ENCODE measurements at regions not wholly inside any gene's neighbourhood (a gene's known extent, or its start where the extent isn't known, plus 50 kb on each side); places are given as distances from the start of the nearest gene placed in this dataset.

DNA sequence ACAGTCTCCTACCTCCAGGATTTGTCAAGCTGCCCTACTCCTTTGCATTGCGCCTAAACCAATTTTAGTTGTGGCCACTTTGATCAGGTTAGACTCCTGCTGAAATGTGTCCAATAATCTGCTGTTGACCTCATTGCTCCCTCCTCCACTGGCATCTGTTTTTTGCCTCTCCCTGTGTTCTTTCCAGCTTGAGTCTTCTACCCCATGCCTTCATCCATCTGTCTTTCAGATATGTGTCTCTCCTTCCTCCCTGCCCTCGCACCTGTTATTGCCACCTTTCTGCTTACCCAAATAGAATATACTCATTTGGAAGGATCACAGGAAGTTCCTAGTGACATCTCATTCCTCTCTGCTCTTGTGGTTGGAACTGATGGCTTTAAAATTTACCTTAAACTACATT lies 366.6 kb upstream of the CLNK start:
- DNase-seq (ENCODE audit: low spot score), result no peak

DNA sequence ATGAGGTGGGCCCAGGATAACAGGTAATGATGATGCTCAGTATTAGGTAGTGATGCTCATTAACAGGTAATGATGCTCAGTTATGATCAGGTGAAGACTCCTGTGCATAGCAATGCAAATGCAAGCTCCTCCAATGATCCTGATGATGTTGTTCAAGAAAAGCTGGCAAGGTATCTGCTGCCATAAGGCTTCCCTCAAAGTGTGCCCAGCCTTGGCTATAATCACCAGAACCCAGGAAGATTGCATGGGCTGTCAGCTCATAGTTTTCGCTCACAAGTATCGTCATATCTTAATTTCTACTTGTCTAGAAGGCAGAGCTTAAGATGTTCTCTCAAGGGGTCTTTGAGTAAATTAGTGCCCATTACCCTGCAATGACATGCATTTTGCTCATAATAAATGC lies 366.2 kb upstream of the CLNK start:
- no peak for DNase-seq (ENCODE audit: low spot score)

DNA sequence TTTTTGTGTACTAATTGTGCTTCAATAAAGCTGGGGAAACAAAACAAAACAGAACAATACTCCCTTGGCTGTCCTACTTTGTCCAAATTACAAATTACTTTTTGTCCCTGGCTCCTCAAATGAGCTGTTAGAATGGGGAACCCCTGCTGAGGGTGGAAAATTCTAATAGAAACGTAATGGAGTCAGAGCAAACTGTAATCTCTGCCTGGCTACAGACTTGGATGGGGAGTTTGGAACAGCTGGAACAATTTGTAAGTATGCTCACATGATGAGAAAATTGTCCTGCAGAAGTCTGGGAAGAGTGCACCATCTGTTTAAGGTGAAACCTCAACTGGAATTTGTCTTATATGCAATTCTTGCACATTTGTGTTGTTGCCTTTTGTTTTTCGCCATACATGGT lies 364.4 kb upstream of the CLNK start:
- DNase-seq (ENCODE audit: low spot score), result no peak

DNA sequence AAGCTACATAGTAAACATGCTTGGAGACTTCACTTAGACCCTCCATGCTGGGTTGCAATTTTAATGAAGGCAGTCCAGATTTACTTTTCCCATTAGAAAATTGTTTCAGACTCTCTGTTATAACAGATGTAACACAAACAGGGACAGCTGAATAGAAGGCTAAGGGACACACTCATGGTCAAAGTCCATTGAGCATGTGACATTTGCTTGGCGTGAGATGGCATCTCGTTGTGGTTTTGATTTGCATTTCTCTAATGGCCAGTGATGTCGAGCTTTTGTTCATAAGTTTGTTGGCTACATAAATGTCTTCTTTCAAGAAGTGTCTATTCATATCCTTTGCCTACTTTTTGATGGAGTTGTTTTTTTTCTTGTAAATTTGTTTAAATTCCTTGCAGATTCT lies 358.2 kb upstream of the CLNK start:
- peak; percentile 3 for DNase-seq (ENCODE audit: low spot score)

DNA sequence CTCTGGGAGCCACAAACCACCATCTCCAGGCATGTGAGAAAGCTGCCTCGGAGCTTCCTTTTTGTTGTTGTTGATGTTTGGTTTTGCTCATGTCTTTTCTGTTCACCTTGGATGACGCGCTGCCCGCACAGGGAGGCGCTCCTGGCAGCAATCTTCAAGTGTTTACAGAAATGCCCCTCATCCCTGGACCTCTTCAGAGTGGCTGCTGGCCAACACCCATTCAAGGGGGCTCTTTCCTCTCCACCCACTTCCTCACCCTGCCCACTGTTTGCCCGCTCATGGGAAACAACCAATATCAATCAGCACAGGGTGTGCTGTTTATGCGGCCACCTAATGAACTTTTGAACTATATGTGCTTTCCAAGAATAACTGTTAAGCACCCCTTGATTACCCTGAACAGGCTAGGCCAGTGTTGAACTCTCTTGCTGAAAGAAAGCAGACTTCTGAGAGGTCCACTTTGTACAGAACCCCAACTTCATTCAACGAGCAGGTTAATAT lies 355.1 kb upstream of the CLNK start:
- no peak for DNase-seq (ENCODE audit: low spot score)

DNA sequence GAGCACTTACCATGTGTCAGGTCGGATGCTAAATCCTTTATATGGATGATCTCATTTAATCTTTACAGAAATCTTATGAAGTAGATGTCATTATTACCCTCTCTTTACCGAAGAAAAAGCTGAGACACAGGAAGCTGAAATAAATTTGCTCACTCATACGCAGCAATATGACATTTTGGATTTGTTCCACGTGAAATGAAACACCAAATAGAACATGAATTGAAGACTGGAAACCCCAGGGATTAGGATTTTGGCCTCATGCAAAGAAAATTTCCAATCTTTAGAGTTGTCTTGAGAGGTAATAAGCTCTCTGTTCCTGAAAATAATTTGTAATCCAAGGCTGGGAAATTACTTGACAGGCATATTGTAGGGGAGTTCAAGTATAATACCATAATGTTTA lies 354.4 kb upstream of the CLNK start:
- DNase-seq (ENCODE audit: low spot score), result no peak

DNA sequence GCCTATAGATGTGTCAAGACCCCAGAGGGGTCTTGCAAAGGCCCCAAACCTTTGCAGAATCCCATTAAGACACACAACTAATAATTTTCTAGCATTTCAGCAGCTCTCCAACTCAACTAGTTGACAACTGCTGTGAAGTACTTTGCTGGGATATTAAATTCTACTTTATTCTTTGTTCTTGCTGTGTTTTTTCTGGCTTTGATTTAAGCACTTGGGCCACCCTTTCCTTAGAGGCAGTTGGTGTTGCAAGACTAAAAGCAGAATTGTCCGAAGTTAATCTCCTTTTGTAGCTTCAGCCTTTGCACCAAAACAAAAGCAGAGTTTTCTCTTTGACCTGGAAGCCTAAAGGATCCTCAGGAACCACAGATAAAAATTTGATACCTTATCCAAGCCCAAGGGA lies 353.1 kb upstream of the CLNK start:
- no peak for DNase-seq (ENCODE audit: low spot score)

DNA sequence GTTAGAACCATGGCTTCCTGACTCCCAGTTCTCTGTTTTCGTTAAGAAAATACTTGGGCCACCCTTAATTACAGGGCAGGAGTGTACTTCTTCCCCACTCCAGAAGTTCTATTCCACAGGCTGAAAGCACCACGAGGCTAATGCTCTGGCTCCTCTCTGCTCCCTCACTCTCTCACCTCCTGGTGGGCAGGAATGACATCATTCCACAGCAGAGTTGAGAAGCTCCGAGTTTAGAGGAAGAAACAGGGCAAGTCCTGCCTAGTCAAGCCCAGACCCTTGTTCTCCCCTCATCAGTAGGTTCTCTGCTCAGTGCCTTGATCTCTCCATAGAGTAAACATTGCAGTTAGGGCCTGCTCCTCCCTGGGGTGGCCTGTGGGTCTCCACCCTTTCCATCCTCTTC lies 343.8 kb upstream of the CLNK start:
- DNase-seq (ENCODE audit: low spot score), result no peak

DNA sequence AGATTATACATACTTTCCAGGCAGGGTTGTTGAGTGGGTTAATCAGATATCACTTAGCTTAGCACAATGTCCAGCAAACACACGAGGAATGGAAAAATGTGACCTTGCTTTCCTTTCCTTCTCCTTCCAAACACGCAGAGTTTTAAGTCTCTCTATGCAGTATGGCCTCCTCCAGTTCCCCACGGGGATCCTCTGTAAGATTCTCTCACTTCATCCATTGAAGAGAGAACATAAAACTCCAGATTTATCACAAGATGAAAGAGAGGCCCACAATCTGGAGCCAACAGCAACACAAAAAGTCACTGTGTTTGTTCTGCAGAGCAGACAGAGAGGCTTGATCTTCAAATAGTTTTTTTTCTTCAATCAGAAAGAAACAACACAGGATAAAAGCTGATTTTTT lies 336.8 kb upstream of the CLNK start:
- no peak for DNase-seq (ENCODE audit: low spot score)

DNA sequence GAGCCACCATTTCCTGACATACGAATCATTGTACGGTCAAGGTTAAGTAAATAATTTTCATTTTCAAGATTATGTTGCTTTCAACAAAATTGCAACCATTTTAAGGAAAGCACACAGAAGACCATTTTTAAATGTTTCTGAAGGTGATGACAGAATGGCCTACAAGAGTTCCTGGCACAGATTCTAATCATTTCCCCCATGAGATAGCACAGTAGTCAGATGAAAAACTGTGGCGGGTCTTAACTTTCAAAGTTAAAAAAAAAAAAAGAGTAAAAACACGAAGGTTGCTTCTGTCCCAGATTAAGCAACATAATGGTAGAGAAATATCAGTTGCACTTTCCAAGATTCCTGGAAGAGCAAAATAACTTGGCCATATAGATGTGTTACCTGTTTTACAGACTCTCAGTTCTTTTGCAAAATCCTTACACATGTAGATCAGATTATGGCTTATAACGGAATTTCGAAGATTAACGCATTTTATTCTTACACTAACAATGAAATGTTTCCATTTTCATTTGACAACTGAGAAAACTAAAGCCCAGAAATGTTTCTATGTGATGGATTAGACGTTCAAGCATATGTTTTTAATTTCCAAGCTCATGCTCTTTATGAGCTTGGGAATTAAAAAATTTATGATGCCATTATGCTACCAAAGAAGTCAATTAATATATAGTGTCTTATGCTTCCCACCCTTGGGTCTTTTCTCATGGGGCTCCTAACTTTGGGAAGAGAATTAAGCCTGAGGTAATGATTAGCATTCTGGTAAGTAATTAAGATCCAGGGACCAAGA lies 335.1 kb upstream of the CLNK start:
- no peak for DNase-seq (ENCODE audit: low spot score)

DNA sequence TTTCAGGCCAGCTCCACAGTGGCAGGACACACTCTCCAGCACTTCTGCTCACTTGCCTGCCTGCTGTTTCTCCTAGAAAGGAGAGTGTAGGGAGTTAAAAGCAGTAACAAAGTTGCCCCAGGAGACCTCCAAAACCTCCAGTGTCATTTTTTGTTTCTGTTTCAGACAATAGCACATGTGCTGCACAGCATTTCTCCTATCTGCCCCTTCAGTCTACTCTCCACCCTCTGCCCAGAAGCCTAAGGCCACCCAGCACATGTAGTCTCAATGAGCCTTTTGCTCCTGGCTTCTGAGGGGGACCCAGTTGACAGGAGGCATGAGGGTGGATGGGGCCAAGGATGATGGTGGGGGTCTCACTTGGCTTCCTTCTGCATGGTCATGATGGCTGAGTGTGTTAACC lies 329.6 kb upstream of the CLNK start:
- DNase-seq (ENCODE audit: low spot score), result no peak

DNA sequence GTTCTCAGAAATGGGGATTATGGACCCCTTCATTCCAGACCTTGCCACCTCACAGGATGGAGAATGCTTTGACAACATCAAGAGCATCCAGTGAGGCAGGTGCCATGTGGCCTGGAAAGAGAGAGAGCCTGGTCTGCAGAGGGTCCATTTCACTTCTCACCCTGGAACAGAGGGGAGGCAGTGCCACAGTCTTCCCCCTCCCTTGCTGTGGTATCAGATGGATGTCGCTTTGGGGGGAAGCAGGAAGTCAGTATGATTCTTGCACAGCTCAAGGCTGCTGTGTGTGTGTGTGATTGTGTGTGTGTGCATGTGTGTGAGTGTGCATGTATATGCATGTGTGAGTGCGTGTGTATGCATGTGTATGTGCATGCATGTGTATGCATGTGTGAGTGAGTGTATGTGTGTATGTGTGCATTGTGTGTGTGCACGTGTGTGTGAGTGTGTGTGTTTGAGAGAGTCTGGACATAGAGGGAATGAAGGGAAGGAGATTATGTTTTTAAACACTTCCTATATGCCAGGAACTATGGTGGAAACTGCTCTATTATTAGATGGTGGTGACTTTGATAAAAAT lies 328.6 kb upstream of the CLNK start:
- no peak for DNase-seq (ENCODE audit: low spot score)

DNA sequence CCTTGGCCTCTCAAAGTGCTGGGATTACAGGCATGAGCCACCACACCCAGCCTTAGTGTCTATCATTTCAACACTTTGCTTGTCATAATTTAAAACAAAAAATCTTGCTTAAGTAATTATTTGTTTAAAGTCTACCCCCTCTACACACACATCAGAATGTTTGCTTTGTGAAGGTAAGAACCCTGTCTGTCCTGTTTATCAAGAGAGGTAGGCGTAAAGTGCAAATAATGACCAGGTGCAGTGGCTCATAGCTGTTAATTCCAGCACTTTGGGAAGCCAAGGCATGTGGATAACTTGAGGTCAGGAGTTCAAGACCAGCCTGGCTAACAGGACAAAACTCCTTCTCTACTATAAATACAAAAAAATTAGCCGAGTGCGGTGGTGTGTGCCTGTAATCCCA lies 326.7 kb upstream of the CLNK start:
- no peak for DNase-seq (ENCODE audit: low spot score)

DNA sequence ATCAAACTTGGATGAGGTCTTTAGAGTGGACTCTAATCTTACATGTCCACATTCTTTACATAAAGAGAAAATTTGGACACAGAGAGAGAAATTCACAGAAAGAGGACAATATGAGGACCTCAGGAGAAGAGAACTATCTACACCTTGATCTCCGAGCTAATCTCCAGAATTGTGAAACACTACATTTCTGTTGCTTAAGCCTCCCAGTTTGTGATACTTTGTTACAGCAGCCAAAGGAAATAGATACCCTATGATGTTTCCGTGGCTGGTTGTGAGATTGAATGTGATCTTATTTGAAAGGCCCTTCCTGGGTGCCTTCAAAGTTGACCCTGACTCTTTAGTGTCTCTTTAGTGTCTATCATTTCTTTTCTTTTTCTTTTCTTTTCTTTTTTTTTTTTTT lies 326.1 kb upstream of the CLNK start:
- no peak for DNase-seq (ENCODE audit: low spot score)

DNA sequence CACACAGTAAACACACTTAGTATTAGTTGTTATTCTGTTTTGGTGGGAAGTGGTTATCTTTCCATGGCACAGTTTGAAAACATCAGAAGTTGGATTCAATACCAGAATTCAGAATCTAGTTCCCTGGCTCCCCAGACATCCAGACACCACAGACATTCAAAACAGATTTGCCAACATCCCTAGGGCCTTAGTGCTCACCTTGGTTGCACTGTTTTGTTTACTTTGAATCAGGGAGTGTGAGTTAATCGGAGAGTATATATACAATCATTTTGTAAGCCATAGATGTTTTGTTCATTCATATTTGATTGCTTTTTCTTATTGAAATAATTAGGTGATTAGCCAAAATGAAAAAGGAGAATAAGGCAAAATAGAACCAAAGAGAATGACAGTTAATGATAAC lies 324.7 kb upstream of the CLNK start:
- DNase-seq (ENCODE audit: low spot score), result no peak

DNA sequence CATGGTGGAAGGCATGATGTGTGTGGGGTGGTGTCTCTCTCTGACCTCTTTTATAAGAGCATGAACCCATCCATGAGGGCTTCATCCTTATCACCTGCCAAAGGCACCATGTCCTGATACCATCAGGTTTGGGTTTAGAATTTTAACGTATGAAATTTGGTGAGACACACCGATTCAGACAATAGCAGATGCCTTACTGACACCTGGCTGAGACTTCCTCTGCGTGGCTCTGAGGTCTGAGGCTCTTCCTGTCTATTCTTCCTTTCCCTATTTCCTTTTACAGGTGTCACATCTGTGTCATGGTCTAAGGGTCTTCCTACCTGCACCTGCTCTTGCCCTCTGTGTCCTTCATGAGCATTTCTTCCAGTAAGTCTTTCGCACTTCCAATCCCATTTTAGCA lies 320.7 kb upstream of the CLNK start:
- DNase-seq (ENCODE audit: low spot score), result no peak

DNA sequence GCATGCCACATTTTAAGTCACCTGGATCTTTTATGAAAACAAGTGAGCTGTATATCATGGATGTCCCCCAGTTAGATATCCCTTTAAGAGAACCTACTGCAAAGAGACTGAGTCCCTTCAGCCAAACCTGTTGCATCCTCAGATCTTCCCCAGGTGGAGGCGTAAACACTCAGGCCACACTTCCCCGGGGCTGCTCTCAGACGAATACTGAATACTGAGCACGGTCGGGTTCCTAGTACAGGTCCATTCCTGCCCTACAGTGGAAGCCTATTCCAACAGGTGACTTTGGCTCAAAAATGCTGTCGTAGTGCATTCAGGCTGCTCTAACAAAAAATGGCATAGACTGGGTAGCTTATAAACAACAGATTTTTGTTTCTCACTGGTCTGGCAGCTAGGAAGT lies 320.2 kb upstream of the CLNK start:
- no peak for DNase-seq (ENCODE audit: low spot score)

DNA sequence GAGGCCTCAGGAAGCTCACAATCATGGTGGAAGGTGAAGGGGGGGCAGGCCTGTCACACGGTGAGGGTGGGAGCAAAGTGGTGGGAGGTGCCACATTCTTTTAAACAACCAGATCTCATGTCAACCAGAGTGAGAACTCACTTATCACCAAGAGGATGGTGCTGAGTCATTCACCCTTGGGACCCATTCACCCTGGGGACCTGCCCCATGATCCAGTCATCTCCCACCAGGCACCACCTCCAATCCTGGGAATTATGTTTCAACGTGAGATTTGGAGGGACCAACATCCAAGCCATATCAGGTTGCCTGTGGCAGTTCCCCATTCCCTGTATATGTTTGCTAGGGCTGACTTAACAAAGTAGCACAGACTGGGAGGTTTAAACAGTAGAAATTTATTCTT lies 318.4 kb upstream of the CLNK start:
- DNase-seq (ENCODE audit: low spot score), result no peak

DNA sequence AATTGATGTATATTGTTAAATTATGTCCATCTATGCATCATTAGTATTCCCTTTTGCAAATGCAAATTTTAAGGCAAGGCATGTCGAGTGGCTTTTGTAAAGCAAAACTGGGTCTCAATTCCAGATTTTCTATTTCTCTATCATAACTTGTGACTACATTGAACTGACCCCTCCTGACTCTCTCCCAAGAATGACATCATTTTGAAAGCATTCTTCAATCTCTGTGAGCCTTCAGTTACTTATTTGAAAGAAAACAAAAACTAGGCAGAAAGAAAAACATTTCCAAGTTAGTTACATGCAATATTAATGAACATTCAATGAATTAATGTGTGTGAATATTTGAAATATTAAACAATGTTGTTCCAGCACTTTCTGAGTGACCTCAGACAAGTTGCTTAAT lies 314.3 kb upstream of the CLNK start:
- DNase-seq (ENCODE audit: low spot score), result peak; percentile 40

DNA sequence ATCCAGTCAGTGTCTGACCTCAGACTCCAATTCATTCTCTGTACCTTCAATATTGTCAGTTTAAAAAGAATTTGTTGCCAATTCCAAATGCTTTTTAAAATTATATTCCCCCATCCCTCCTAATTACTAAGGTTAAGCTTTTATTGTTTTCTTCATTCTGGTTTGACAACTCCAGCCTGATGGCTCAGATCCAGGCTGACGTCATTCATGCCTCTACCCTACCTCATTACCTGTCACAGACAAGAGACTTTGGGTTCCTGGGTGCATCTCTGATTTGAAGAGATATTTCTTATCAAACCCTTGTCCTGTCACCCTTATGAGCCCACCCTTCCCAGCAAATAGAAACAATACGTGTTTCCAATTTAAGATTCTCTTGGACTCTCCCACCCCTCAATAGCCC lies 300.2 kb upstream of the CLNK start:
- no peak for DNase-seq (ENCODE audit: low spot score)

DNA sequence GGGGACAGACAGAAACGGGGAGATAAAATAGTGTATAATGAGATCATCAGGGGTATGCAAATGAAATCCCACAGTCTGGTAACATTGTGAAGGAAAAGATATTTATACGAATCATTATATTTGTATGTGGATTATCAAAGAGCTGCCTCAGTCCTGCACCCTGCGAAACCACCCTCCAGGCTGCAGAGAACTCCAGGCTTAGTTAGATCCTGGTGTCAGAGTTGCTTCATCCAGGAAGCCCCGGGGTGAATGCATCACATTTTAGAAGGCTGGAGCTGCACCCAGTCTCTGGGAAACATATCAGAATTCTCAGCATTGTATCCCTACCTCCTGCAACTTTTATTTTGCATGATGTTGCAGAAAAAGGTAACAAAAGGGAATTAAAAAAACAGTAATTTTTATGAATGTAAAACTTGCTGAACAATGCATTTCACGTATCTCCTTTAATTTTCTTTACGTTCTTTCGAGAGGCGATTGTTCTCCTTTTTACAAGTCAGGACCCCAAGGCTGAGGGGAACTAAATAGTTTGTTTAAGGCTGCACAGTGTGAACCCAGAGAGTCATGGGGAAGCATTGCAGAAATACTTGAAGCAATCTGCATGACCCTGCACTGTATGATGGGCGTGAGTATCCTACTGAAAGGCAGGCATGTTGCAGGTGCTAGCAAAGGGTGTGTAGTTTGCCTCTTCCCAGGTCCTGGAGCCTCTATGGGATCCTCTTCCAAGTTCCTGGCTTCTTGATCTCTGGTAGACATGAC lies 299.5 kb upstream of the CLNK start:
- DNase-seq (ENCODE audit: low spot score), result no peak

DNA sequence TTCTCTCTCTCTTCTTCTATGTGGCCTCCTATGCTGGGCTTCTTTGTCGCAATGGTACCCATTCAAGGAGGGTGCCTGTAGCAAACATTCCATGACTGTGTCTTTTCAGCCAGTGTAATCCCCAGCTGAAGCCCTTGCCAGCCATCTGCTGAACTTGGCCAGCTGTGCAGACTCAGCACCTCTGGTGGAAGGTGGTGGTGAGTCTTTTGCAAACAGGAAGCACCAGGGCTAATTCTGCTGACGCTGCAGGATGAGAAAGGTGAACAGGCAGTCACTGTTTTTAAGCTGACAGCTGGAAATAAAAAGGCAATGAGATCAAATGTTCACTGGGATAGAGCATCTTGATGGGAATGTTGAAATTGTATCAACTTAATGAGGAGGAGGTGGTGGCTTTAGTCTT lies 298.7 kb upstream of the CLNK start:
- DNase-seq (ENCODE audit: low spot score), result no peak

DNA sequence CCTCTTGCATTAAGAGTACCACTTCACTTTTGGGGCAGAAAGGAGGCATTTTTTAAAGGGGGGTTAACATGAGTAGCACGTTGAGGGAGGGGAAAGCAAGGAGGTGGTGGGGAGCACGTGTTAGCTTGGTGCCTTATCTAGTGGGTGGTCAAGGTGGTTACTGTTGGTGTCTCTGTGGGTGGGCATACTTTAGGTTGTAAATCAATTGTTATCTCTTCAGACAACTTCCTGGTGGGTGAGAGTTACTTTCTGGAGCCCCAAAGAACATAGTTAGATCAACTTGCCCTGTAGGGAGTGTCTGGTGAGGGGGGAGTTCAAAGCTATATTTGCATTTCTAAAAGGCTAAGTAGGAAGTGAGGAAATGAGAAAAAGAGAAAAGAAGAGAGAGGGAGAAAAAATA lies 297.7 kb upstream of the CLNK start:
- DNase-seq (ENCODE audit: low spot score), result no peak

Measured in kidney tubule cell (primary cell).